Transverse colon (tissue), 3 donors: ENCODE measurements at regions not wholly inside any gene's neighbourhood (a gene's known extent, or its start where the extent isn't known, plus 50 kb on each side); places are given as distances from the start of the nearest gene placed in this dataset.

Source experiments
- EP300 ChIP-seq: sonication (generic); formaldehyde crosslinking; IDR thresholded peaks from one replicate; pipeline ENCODE4 v1.6.1; 2017; ENCODE audit warnings: antibody characterized with exemption, low read depth
- POLR2A ChIP-seq: fragments of 450-650 bp; IDR thresholded peaks from one replicate; pipeline ENCODE4 v1.6.1; 2016; ENCODE audit warnings: antibody characterized with exemption, mild to moderate bottlenecking, moderate library complexity
- TF ChIP-seq, protein P1 (sequence below), 5 experiments: fragments of 200-600 bp in 3 of 5; fragments of 450-650 bp in 2 of 5; sonication (generic) in 3 of 5; IDR thresholded peaks; 1 replicate in 2 of 5; 2 replicates in 3 of 5; pipeline ENCODE4 v1.5.1; 2016 to 2017; ENCODE audit warnings: antibody characterized with exemption in 5 of 5, inconsistent platforms in 3 of 5, mild to moderate bottlenecking in 2 of 5, moderate library complexity in 1 of 5

DNA sequence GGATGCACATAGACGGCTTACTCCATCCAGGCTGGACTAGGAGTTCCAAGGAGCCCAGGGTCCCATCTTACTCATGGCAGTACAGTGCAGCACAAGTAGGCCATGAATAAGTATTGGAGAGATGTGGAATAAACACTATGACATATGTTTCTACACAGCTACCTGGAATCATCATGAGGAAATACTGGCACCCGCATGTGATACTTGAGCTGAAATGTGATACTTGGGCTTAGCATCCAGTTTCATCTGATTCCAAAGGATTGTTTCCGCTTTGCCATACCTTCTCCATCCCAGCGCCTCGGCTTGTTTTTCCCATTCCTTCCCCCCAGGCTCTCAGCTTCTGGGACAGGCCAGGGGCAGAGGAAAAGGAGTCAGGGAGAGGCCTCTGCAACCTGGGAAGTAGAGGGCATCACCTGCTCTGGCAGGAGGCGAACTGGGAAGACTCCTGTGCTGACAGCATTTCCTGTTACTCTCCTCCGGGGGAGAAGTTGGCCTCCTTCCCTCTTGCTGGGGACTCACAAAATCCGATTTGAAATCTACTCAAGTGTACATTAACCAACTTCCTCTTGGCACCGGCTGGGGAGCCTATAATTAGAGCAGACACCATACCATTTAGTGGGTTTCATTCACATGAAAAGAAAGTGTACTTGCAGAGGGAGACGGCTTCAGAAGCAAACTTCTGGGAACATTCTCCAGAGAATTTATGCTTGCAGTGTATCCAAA is 187.8 kb downstream of the MIAT start:
- no peak for TF ChIP-seq POLR2A
- no peak for TF ChIP-seq EP300
- TF ChIP-seq, protein P1, sequence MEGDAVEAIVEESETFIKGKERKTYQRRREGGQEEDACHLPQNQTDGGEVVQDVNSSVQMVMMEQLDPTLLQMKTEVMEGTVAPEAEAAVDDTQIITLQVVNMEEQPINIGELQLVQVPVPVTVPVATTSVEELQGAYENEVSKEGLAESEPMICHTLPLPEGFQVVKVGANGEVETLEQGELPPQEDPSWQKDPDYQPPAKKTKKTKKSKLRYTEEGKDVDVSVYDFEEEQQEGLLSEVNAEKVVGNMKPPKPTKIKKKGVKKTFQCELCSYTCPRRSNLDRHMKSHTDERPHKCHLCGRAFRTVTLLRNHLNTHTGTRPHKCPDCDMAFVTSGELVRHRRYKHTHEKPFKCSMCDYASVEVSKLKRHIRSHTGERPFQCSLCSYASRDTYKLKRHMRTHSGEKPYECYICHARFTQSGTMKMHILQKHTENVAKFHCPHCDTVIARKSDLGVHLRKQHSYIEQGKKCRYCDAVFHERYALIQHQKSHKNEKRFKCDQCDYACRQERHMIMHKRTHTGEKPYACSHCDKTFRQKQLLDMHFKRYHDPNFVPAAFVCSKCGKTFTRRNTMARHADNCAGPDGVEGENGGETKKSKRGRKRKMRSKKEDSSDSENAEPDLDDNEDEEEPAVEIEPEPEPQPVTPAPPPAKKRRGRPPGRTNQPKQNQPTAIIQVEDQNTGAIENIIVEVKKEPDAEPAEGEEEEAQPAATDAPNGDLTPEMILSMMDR (IDR thresholded peaks at IDR 0.05) = no peak
